ENCODE measurements at regions not wholly inside any gene's neighbourhood (a gene's known extent, or its start where the extent isn't known, plus 50 kb on each side); places are given as distances from the start of the nearest gene placed in this dataset.

GRCh38 chrX:134115270-134115669 is 121.7 kb upstream of the CCDC160 start:
- TF ChIP-seq CTCF (IDR thresholded peaks at IDR 0.05; ENCODE audit: control extremely low read depth, extremely low read depth) = no peak
- Histone ChIP-seq H3K9me3 (ENCODE audit: control insufficient read depth in 4 of 4, insufficient read depth in 3 of 4, low read length in 3 of 4) (peaks cover 0 to 4% (median 0%) of the 10 kb centered on the region in 4 donors), H3K27me3 (ENCODE audit: control insufficient read depth in 3 of 3, insufficient read depth in 3 of 3, low read length in 2 of 3) (peaks cover 0 to 3% (median 3%) of the 10 kb centered on the region in 3 donors), H3K27ac (ENCODE audit: low read depth in 1 of 2, low read length in 1 of 2) (no peak overlapping the region), H3K36me3 (ENCODE audit: control insufficient read depth in 4 of 4, insufficient read depth in 4 of 4, low read length in 4 of 4) (no peaks in the 10 kb centered on the region), H3K4me3 (no peak overlapping the region), H3K9ac (ENCODE audit: insufficient read depth in 1 of 2, low read length in 2 of 2) (no peak overlapping the region), H3K4me1 (ENCODE audit: control insufficient read depth in 5 of 5, insufficient read depth in 5 of 5, low read length in 5 of 5) (no peaks in the 10 kb centered on the region)
- 76 to 89% methylated on average over 3 of the region's 3 CpGs for WGBS, 2 donors
- no peak for DNase-seq
- no peak for ATAC-seq (ENCODE audit: insufficient read depth, low FRiP score)

- Histone ChIP-seq H3K36me3 (ENCODE audit: control insufficient read depth in 4 of 4, insufficient read depth in 4 of 4, low read length in 4 of 4) (no peaks in the 10 kb centered on the region), H3K27ac (ENCODE audit: low read depth in 1 of 2, low read length in 1 of 2) (no peak overlapping the region), H3K4me3 (no peak overlapping the region), H3K9ac (ENCODE audit: insufficient read depth in 1 of 2, low read length in 2 of 2) (no peak overlapping the region), H3K4me1 (ENCODE audit: control insufficient read depth in 5 of 5, insufficient read depth in 5 of 5, low read length in 5 of 5) (peaks cover 0 to 5% (median 0%) of the 10 kb centered on the region in 5 donors), H3K9me3 (ENCODE audit: control insufficient read depth in 4 of 4, insufficient read depth in 3 of 4, low read length in 3 of 4) (no peaks in the 10 kb centered on the region), H3K27me3 (ENCODE audit: control insufficient read depth in 3 of 3, insufficient read depth in 3 of 3, low read length in 2 of 3) (peaks cover 0 to 24% (median 17%) of the 10 kb centered on the region in 3 donors)
- WGBS, 2 donors = 56 to 78% methylated on average over 1 of the region's 1 CpG
- TF ChIP-seq CTCF (IDR thresholded peaks at IDR 0.05; ENCODE audit: control extremely low read depth, extremely low read depth) = no peak
- no peak for ATAC-seq (ENCODE audit: insufficient read depth, low FRiP score)
- peak in 2 of 3 donors; percentile 39 to 50 for DNase-seq
These were observed 99.6 kb upstream of the CCDC160 start for GRCh38 chrX:134137341-134137740.

- H3K4me1 ChIP-seq (ENCODE audit: control insufficient read depth in 5 of 5, insufficient read depth in 5 of 5, low read length in 5 of 5) = peaks cover 0 to 5% (median 0%) of the 10 kb centered on the region in 5 donors
- no peak overlapping the region for H3K27ac ChIP-seq (ENCODE audit: low read depth in 1 of 2, low read length in 1 of 2)
- H3K36me3 ChIP-seq (ENCODE audit: control insufficient read depth in 4 of 4, insufficient read depth in 4 of 4, low read length in 4 of 4) = no peaks in the 10 kb centered on the region
- H3K9ac ChIP-seq (ENCODE audit: insufficient read depth in 1 of 2, low read length in 2 of 2) = no peak overlapping the region
- H3K9me3 ChIP-seq (ENCODE audit: control insufficient read depth in 4 of 4, insufficient read depth in 3 of 4, low read length in 3 of 4) = no peaks in the 10 kb centered on the region
- ATAC-seq (ENCODE audit: insufficient read depth, low FRiP score) (no peak), DNase-seq (no peak)
- peaks cover 0 to 22% (median 17%) of the 10 kb centered on the region in 3 donors for H3K27me3 ChIP-seq (ENCODE audit: control insufficient read depth in 3 of 3, insufficient read depth in 3 of 3, low read length in 2 of 3)
- WGBS, 2 donors = 39 to 58% methylated on average over 3 of the region's 3 CpGs
- H3K4me3 ChIP-seq = no peak overlapping the region
- no peak for TF ChIP-seq CTCF (IDR thresholded peaks at IDR 0.05; ENCODE audit: control extremely low read depth, extremely low read depth)
These were observed 97.9 kb upstream of the CCDC160 start for GRCh38 chrX:134139090-134139489.

- H3K9ac ChIP-seq (ENCODE audit: insufficient read depth in 1 of 2, low read length in 2 of 2) = no peak overlapping the region
These were observed 92.8 kb upstream of the CCDC160 start for GRCh38 chrX:134144231-134144630.

More at GRCh38 chrX:134144231-134144630, 92.8 kb upstream of the CCDC160 start:
- 21 to 27% methylated on average over 1 of the region's 1 CpG for WGBS, 2 donors
- H3K27me3 ChIP-seq (ENCODE audit: control insufficient read depth in 3 of 3, insufficient read depth in 3 of 3, low read length in 2 of 3) = peaks cover 0 to 6% (median 3%) of the 10 kb centered on the region in 3 donors
- no peak for TF ChIP-seq CTCF (IDR thresholded peaks at IDR 0.05; ENCODE audit: control extremely low read depth, extremely low read depth)
- ATAC-seq (ENCODE audit: insufficient read depth, low FRiP score) = no peak
- no peak overlapping the region for H3K27ac ChIP-seq (ENCODE audit: low read depth in 1 of 2, low read length in 1 of 2)
- peak in 2 of 3 donors; percentile 60 to 63 for DNase-seq
- no peaks in the 10 kb centered on the region for H3K9me3 ChIP-seq (ENCODE audit: control insufficient read depth in 4 of 4, insufficient read depth in 3 of 4, low read length in 3 of 4)
- H3K4me3 ChIP-seq = no peak overlapping the region
- H3K4me1 ChIP-seq (ENCODE audit: control insufficient read depth in 5 of 5, insufficient read depth in 5 of 5, low read length in 5 of 5) = peaks cover 0 to 19% (median 0%) of the 10 kb centered on the region in 5 donors
- H3K36me3 ChIP-seq (ENCODE audit: control insufficient read depth in 4 of 4, insufficient read depth in 4 of 4, low read length in 4 of 4) = no peaks in the 10 kb centered on the region
